OCI-LY3 (cell line): ENCODE measurements at regions not wholly inside any gene's neighbourhood (a gene's known extent, or its start where the extent isn't known, plus 50 kb on each side); places are given as distances from the start of the nearest gene placed in this dataset.

Experiments used
- H2AFZ ChIP-seq: fragments of 200-600, 300-600 bp; shearing (Covaris generic); 2 replicates; pipeline ENCODE4 v1.6.0; 2014; ENCODE audit warnings: antibody characterized with exemption, low read depth, low read length
- H3K27ac ChIP-seq: fragments of 200-600, 300-600 bp; sonication (generic); 2 replicates; pipeline ENCODE4 v1.5.1; 2014; ENCODE audit warnings: mild to moderate bottlenecking, low read length, moderate library complexity, mixed read lengths
- H3K27me3 ChIP-seq: fragments of 200-600, 300-600 bp; sonication (generic); 2 replicates; pipeline ENCODE4 v1.6.1; 2014; ENCODE audit warnings: low read depth, low read length, mixed read lengths
- H3K36me3 ChIP-seq: fragments of 200-600, 300-600 bp; sonication (generic); replicated peaks from 2 replicates; pipeline ENCODE3; 2014; ENCODE audit warnings: low read depth, low read length, mixed read lengths
- H3K4me1 ChIP-seq: fragments of 300-600, 200-600 bp; sonication (generic); 2 replicates; pipeline ENCODE4 v1.6.1; 2014; ENCODE audit warnings: low read length, mixed read lengths
- H3K4me2 ChIP-seq: fragments of 200-600, 300-600 bp; sonication (generic); 2 replicates; pipeline ENCODE4 v1.6.1; 2014; ENCODE audit warnings: low read length, mixed read lengths
- H3K4me3 ChIP-seq: fragments of 300-600, 200-600 bp; sonication (generic); 2 replicates; pipeline ENCODE4 v1.5.1; 2014; ENCODE audit warnings: antibody characterized with exemption, mild to moderate bottlenecking, low read length, moderate library complexity
- H3K79me2 ChIP-seq: fragments of 300-600, 200-600 bp; shearing (Covaris generic); 2 replicates; pipeline ENCODE4 v1.6.1; 2014; ENCODE audit warnings: mild to moderate bottlenecking, low read length, mixed read lengths
- H3K9ac ChIP-seq: fragments of 300-600, 200-600 bp; shearing (Covaris generic); 2 replicates; pipeline ENCODE4 v1.6.0; 2014; ENCODE audit warnings: mild to moderate bottlenecking, low read length, moderate library complexity
- H3K9me3 ChIP-seq: fragments of 200-600, 300-600 bp; shearing (Covaris generic); 2 replicates; pipeline ENCODE4 v1.6.1; 2014; ENCODE audit warnings: low read length, mixed read lengths; ENCODE audit not compliant: insufficient read depth
- H4K20me1 ChIP-seq: fragments of 200-600, 300-600 bp; sonication (generic); 2 replicates; pipeline ENCODE4 v1.6.1; 2016; ENCODE audit warnings: low read length, mixed read lengths; ENCODE audit not compliant: insufficient read depth
- EZH2phosphoT487 ChIP-seq: fragments of 200-600 bp; shearing (Covaris generic); IDR thresholded peaks from 2 replicates; pipeline ENCODE4 v1.6.1; 2018; ENCODE audit warnings: antibody characterized with exemption, mixed run types, low read depth
- TF ChIP-seq, protein P1 (sequence below): fragments of 200-600, 300-600 bp; sonication (generic); IDR thresholded peaks from 2 replicates; pipeline ENCODE4 v1.5.1; 2014; ENCODE audit warnings: antibody characterized with exemption, low read length, low read depth

DNA sequence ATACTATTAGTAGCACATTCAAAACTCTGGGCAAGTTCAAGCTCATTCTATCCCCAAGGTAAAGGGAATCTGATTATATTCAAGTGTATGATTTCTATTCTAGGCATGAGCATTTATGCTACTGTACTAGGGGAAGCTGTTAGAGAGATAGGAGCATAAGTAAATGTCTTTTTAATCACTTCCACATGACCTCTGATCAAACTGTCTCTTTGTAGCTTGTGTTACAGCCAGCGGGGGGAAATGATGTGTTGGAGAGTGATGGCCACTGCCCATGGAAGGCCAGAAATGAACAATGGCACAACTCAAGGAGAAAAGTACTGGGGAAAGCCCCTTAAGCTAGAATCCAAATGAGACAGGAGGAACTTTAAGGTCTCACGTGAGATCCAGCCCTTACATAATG, 894.9 kb upstream of the CDH2 start:
- Histone ChIP-seq H2AFZ (no peak overlapping the region; the same call in 1 of the 2 replicates), H3K4me1 (no peaks in the 10 kb centered on the region), H3K9me3 (no peaks in the 10 kb centered on the region; the same call in 1 of the 2 replicates), H3K79me2 (no peaks in the 10 kb centered on the region), H3K4me3 (no peak overlapping the region), H3K27me3 (no peaks in the 10 kb centered on the region), H4K20me1 (no peaks in the 10 kb centered on the region), H3K9ac (no peak overlapping the region), H3K4me2 (no peak overlapping the region), H3K36me3 (no peaks in the 10 kb centered on the region), H3K27ac (no peak overlapping the region)
- TF ChIP-seq, protein P1, sequence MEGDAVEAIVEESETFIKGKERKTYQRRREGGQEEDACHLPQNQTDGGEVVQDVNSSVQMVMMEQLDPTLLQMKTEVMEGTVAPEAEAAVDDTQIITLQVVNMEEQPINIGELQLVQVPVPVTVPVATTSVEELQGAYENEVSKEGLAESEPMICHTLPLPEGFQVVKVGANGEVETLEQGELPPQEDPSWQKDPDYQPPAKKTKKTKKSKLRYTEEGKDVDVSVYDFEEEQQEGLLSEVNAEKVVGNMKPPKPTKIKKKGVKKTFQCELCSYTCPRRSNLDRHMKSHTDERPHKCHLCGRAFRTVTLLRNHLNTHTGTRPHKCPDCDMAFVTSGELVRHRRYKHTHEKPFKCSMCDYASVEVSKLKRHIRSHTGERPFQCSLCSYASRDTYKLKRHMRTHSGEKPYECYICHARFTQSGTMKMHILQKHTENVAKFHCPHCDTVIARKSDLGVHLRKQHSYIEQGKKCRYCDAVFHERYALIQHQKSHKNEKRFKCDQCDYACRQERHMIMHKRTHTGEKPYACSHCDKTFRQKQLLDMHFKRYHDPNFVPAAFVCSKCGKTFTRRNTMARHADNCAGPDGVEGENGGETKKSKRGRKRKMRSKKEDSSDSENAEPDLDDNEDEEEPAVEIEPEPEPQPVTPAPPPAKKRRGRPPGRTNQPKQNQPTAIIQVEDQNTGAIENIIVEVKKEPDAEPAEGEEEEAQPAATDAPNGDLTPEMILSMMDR: no peak

DNA sequence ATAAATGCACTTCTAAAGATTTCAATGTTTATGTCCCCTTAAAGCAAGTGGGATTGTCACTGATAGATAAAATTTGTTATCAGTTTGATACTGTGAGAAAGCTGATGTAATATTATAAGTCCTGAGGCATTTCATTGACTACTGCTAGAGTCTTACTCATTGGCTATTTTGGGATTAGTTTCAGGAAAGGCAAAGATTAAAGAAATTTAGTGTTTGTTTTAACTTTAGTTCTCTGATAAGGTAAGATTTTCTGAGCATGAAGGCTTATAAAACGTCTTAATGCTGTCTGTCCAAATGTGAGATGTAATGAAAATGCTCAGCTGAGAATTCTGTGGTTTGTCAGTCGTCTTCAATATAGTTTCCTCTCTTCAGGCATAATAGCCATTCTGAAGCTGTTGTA, 886.4 kb upstream of the CDH2 start:
- Histone ChIP-seq H3K9ac (no peak overlapping the region), H3K4me1 (no peaks in the 10 kb centered on the region), H2AFZ (no peak overlapping the region), H3K27me3 (no peaks in the 10 kb centered on the region), H3K27ac (no peak overlapping the region), H3K4me2 (no peak overlapping the region), H3K9me3 (no peaks in the 10 kb centered on the region), H3K4me3 (no peak overlapping the region), H4K20me1 (no peaks in the 10 kb centered on the region), H3K36me3 (no peaks in the 10 kb centered on the region), H3K79me2 (no peaks in the 10 kb centered on the region)
- TF ChIP-seq, protein P1: no peak
- TF ChIP-seq EZH2phosphoT487: no peak

DNA sequence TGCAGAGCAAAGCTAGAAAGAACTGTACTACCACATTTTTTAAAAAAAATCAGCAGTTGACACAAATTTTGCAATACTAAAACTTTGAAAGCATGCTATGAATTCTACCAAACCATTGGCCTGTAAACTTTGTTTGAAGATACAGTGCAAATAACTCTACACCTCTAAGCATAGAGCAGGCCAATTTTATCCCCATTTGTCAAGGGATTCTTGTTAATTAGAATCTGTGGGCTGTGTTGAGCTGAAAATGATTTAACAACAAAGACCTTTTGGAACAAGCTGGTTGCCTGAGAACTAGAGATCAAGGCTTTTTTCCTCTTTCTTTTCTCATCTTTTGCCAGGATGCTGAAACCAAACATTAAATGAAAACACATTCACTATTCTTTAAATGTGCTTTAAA, 886.0 kb upstream of the CDH2 start:
- no peak overlapping the region for H3K9ac ChIP-seq
- no peaks in the 10 kb centered on the region for H3K79me2 ChIP-seq
- H3K27ac ChIP-seq: no peak overlapping the region
- no peaks in the 10 kb centered on the region for H4K20me1 ChIP-seq
- no peak overlapping the region for H3K4me2 ChIP-seq
- no peak overlapping the region for H2AFZ ChIP-seq
- H3K36me3 ChIP-seq: no peaks in the 10 kb centered on the region
- no peak overlapping the region for H3K4me3 ChIP-seq
- no peaks in the 10 kb centered on the region for H3K9me3 ChIP-seq
- no peaks in the 10 kb centered on the region for H3K27me3 ChIP-seq
- TF ChIP-seq, protein P1: no peak
- TF ChIP-seq EZH2phosphoT487: no peak
- H3K4me1 ChIP-seq: no peaks in the 10 kb centered on the region

DNA sequence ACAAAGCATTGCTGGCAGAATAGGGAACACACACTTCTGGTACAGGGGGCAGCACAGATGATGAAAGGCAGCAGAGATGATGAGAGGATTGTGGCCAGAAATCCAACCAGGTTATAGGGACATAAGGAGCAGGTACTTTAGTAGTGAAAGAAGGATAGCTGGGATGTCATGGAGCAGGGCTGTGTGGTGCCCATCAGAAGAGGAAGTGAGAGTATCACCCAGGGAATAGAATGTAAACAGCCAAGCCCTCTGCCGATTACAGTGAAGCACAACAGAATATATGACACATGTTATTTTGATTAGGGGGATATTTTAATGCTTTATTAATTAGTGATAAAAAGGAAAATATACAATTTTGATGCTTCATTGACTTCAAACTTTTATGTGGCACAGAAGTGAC, 883.4 kb upstream of the CDH2 start:
- Histone ChIP-seq H3K4me3 (no peak overlapping the region), H3K9ac (no peak overlapping the region), H2AFZ (no peak overlapping the region), H3K4me2 (no peak overlapping the region), H3K9me3 (no peaks in the 10 kb centered on the region), H3K36me3 (no peaks in the 10 kb centered on the region), H3K27ac (no peak overlapping the region), H3K27me3 (no peaks in the 10 kb centered on the region), H3K79me2 (no peaks in the 10 kb centered on the region), H3K4me1 (no peaks in the 10 kb centered on the region), H4K20me1 (no peaks in the 10 kb centered on the region)
- TF ChIP-seq, protein P1: no peak
- no peak for TF ChIP-seq EZH2phosphoT487
